Aorta (tissue), 5 donors: ENCODE measurements at regions not wholly inside any gene's neighbourhood (a gene's known extent, or its start where the extent isn't known, plus 50 kb on each side); places are given as distances from the start of the nearest gene placed in this dataset.
A peak's percentile ranks its signal among the peaks of the same experiment; 100 is the strongest.

Experiments
- ATAC-seq: fragments of 200-7000 bp; cut with Tn5 transposase; one replicate; pipeline ENCODE4 v1.9.1; 2022; ENCODE audit warnings: moderate library complexity; ENCODE audit not compliant: low FRiP score
- DNase-seq, 2 donors: peaks; one replicate each; pipeline ENCODE4 v3.0.0-alpha.2; 2020
- H3K27ac ChIP-seq, 2 donors: one replicate each; pipeline ENCODE4 v1.5.1; 2013; ENCODE audit warnings: low read length in 2 of 2, mild to moderate bottlenecking in 2 of 2, moderate library complexity in 2 of 2, control low read depth in 1 of 2, inconsistent platforms in 1 of 2, low read depth in 1 of 2
- H3K27me3 ChIP-seq, 2 donors: one replicate each; pipeline ENCODE4 v1.6.1; 2013; ENCODE audit warnings: control low read depth in 1 of 2, low read length in 1 of 2, mild to moderate bottlenecking in 1 of 2, moderate library complexity in 1 of 2; ENCODE audit not compliant: insufficient read depth in 2 of 2, control insufficient read depth in 1 of 2
- H3K36me3 ChIP-seq, 2 donors: one replicate each; pipeline ENCODE4 v1.6.1; 2013; ENCODE audit warnings: control low read depth in 1 of 2, low read length in 1 of 2, mild to moderate bottlenecking in 1 of 2; ENCODE audit not compliant: insufficient read depth in 2 of 2, control insufficient read depth in 1 of 2
- H3K4me1 ChIP-seq, 2 donors: one replicate each; pipeline ENCODE4 v1.6.1; 2013; ENCODE audit warnings: low read length in 2 of 2, control low read depth in 1 of 2, mild to moderate bottlenecking in 1 of 2, moderate library complexity in 1 of 2; ENCODE audit not compliant: insufficient read depth in 2 of 2, control insufficient read depth in 1 of 2
- H3K4me3 ChIP-seq, 2 donors: one replicate each; pipeline ENCODE4 v1.5.1; 2013; ENCODE audit warnings: low read length in 2 of 2, control low read depth in 1 of 2, mild to moderate bottlenecking in 1 of 2
- H3K9me3 ChIP-seq: one replicate; pipeline ENCODE4 v1.6.1; 2013; ENCODE audit warnings: mild to moderate bottlenecking, low read length; ENCODE audit not compliant: control insufficient read depth
- WGBS, 2 donors: extraction: QIAGEN DNeasy Blood & Tissue Kit; methylation state at CpG; one replicate each; pipeline ENCODE4 v1.1.7; 2013; 5-methylcytosine and 5-hydroxymethylcytosine counted together
- intact Hi-C, 2 donors: fragments of 100-400 bp; cut with DNase I; formaldehyde crosslinking; loops; one replicate each; pipeline versions ENCODE4 v1.14.2 to v1.15.0; 2022
- donor health status: healthy with polysubstance abuse.
- donor health status: Bipolar disorder and iron deficiency.
- donor health status: DM: no; HTN: no; CAD: no.
- donor health status: DM: no; HTN: no; CAD: no.
- donor health status: DM: yes; HTN: yes; CAD: no.

- 90 to 91% methylated on average over 22 of the region's 22 CpGs for WGBS, 2 donors
- H3K4me1 ChIP-seq, result no peaks in the 10 kb centered on the region
- ATAC-seq, result no peak
- no peak overlapping the region for H3K27ac ChIP-seq
- intact Hi-C loops, result no loop called here
- no peaks in the 10 kb centered on the region for H3K27me3 ChIP-seq
- no peaks in the 10 kb centered on the region for H3K36me3 ChIP-seq
- no peak for DNase-seq
- H3K9me3 ChIP-seq, result peaks cover 4% of the 10 kb centered on the region
- no peak overlapping the region for H3K4me3 ChIP-seq
Measured at GRCh38 chr10:128885573-128886555, 581.2 kb upstream of the MGMT start.

GRCh38 chr10:128887856-128888255, 579.2 kb upstream of the MGMT start:
- 81 to 82% methylated on average over 3 of the region's 3 CpGs for WGBS, 2 donors
- DNase-seq, result no peak
- H3K27me3 ChIP-seq, result no peaks in the 10 kb centered on the region
- no peak overlapping the region for H3K4me3 ChIP-seq
- H3K9me3 ChIP-seq, result peaks cover 2% of the 10 kb centered on the region
- intact Hi-C loops, result no loop called here
- H3K4me1 ChIP-seq, result no peaks in the 10 kb centered on the region
- no peaks in the 10 kb centered on the region for H3K36me3 ChIP-seq
- no peak for ATAC-seq
- H3K27ac ChIP-seq, result no peak overlapping the region

- ATAC-seq (no peak), DNase-seq (no peak)
- Histone ChIP-seq H3K27ac (no peak overlapping the region), H3K4me3 (no peak overlapping the region), H3K27me3 (no peaks in the 10 kb centered on the region), H3K9me3 (peaks cover 2% of the 10 kb centered on the region), H3K36me3 (no peaks in the 10 kb centered on the region), H3K4me1 (no peaks in the 10 kb centered on the region)
- 90 to 91% methylated on average over 4 of the region's 4 CpGs for WGBS, 2 donors
- intact Hi-C loops, result no loop called here
Measured at GRCh38 chr10:128892005-128892404, 575.0 kb upstream of the MGMT start.

- DNase-seq (no peak), ATAC-seq (no peak)
- WGBS, 2 donors, result 48 to 84% methylated on average over 1 of the region's 1 CpG
- no peaks in the 10 kb centered on the region for H3K27me3 ChIP-seq
- no peak overlapping the region for H3K27ac ChIP-seq
- intact Hi-C loops, result no loop called here
- H3K36me3 ChIP-seq, result no peaks in the 10 kb centered on the region
- H3K4me3 ChIP-seq, result no peak overlapping the region
- H3K9me3 ChIP-seq, result no peaks in the 10 kb centered on the region
- no peaks in the 10 kb centered on the region for H3K4me1 ChIP-seq
Measured at GRCh38 chr10:128894641-128895040, 572.4 kb upstream of the MGMT start.

- intact Hi-C loops, result no loop called here
- Histone ChIP-seq H3K4me3 (no peak overlapping the region), H3K27me3 (no peaks in the 10 kb centered on the region), H3K4me1 (no peaks in the 10 kb centered on the region), H3K27ac (no peak overlapping the region), H3K9me3 (no peaks in the 10 kb centered on the region), H3K36me3 (no peaks in the 10 kb centered on the region)
- ATAC-seq (no peak), DNase-seq (no peak)
Measured at GRCh38 chr10:128895473-128895872, 571.6 kb upstream of the MGMT start.

GRCh38 chr10:128896116-128896795, 570.8 kb upstream of the MGMT start:
- no peaks in the 10 kb centered on the region for H3K27me3 ChIP-seq
- intact Hi-C loops, result no loop called here
- no peak overlapping the region for H3K4me3 ChIP-seq
- no peaks in the 10 kb centered on the region for H3K4me1 ChIP-seq
- no peaks in the 10 kb centered on the region for H3K36me3 ChIP-seq
- peak; percentile 66 for ATAC-seq
- DNase-seq, result peak in 1 of 2 donors; percentile 55
- no peaks in the 10 kb centered on the region for H3K9me3 ChIP-seq
- WGBS, 2 donors, result 47 to 59% methylated on average over 9 of the region's 9 CpGs
- no peak overlapping the region for H3K27ac ChIP-seq

- no peaks in the 10 kb centered on the region for H3K36me3 ChIP-seq
- no peak overlapping the region for H3K4me3 ChIP-seq
- no peak overlapping the region for H3K27ac ChIP-seq
- H3K27me3 ChIP-seq, result no peaks in the 10 kb centered on the region
- DNase-seq (no peak), ATAC-seq (peak; percentile 67)
- intact Hi-C loops, result no loop called here
- H3K4me1 ChIP-seq, result no peaks in the 10 kb centered on the region
- no peaks in the 10 kb centered on the region for H3K9me3 ChIP-seq
- whole genome bisulfite sequencing, 2 donors, result 45 to 56% methylated on average over 3 of the region's 3 CpGs
Measured at GRCh38 chr10:128896963-128897362, 570.1 kb upstream of the MGMT start.

- ATAC-seq, result no peak
Measured at GRCh38 chr10:128897401-128898129, 569.5 kb upstream of the MGMT start.

More at GRCh38 chr10:128897401-128898129, 569.5 kb upstream of the MGMT start:
- no peak overlapping the region for H3K27ac ChIP-seq
- 82 to 85% methylated on average over 12 of the region's 12 CpGs for WGBS, 2 donors
- H3K4me1 ChIP-seq, result no peaks in the 10 kb centered on the region
- intact Hi-C loops, result no loop called here
- H3K36me3 ChIP-seq, result no peaks in the 10 kb centered on the region
- H3K4me3 ChIP-seq, result no peak overlapping the region
- H3K9me3 ChIP-seq, result no peaks in the 10 kb centered on the region
- H3K27me3 ChIP-seq, result no peaks in the 10 kb centered on the region
- no peak for DNase-seq
